ENCODE measurements at regions not wholly inside any gene's neighbourhood (a gene's known extent, or its start where the extent isn't known, plus 50 kb on each side); places are given as distances from the start of the nearest gene placed in this dataset.

DNA sequence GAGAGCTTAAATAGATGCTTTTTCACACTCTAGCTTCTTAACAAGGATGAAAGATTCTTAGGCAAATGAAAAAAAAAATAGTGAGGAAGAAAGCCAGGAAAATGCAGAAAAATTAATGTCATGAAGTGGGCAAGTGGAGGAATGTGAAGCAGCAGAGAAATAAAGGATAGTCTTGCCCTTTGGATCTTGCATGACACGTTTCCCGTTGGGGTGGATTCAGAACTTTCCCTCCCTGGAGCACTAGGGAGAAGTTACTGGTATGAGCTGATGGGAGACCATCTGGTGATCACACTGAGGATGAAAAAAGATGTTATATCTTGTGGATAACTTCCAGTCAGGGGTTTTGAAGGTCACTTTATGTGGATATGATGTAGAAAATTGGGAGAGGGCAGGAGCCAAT is 361.8 kb upstream of the ROPN1 start:
- DNase-seq (ENCODE audit: low read depth, low spot score) = no peak
- no peaks in the 10 kb centered on the region for H3K9me3 ChIP-seq (replicated peaks; ENCODE audit: control insufficient read depth, insufficient read depth, low read length)
- H3K27me3 ChIP-seq (ENCODE audit: control insufficient read depth in 2 of 2, insufficient read depth in 2 of 2, low read length in 2 of 2) = peaks cover 0 to 2% of the 10 kb centered on the region in 2 experiments
- TF ChIP-seq JUN (IDR thresholded peaks at IDR 0.05; ENCODE audit: borderline replicate concordance, insufficient read depth, insufficient read length, low read depth) (no peak), CTCF (IDR thresholded peaks at IDR 0.05; ENCODE audit: extremely low read depth in 1 of 2, insufficient read depth in 1 of 2, low read depth in 1 of 2, low read length in 2 of 2) (no peak), GATA2 (IDR thresholded peaks at IDR 0.05; ENCODE audit: insufficient read depth, insufficient read length, low read depth, low read length) (no peak), POLR2A (IDR thresholded peaks at IDR 0.05; ENCODE audit: low read depth, low read length) (no peak), MYC (IDR thresholded peaks at IDR 0.05; ENCODE audit: low read depth, low read length) (no peak), EZH2 (IDR thresholded peaks at IDR 0.05; ENCODE audit: borderline replicate concordance, low read depth, low read length, severe bottlenecking) (no peak)
- no peak overlapping the region for H3K4me2 ChIP-seq (ENCODE audit: insufficient read depth, low read length)
- dilution Hi-C loops (cut with MboI; ENCODE audit: extremely low pct_ligation_motif_present, low sequenced_read_pairs) = no loop called here
- H3K36me3 ChIP-seq (ENCODE audit: control insufficient read depth in 2 of 2, extremely low read depth in 1 of 2, insufficient read depth in 2 of 2, low read length in 2 of 2) = no peaks in the 10 kb centered on the region
- no peak for FAIRE-seq
- H3K9ac ChIP-seq (replicated peaks; ENCODE audit: extremely low read depth, insufficient read depth, low read length) = no peak overlapping the region
- no peaks in the 10 kb centered on the region for H3K9me1 ChIP-seq (replicated peaks; ENCODE audit: control insufficient read depth, extremely low read depth, insufficient read depth, low read length)
- ChIA-PET CTCF (interaction anchor here (1.0 to 9.7 kb wide), 5 partner anchors 52 to 206 kb away, joined by 3 to 256 read pairs (median 4); no protein-coding TSS in a partner anchor), POLR2A (no interaction called here)
- H3K27ac ChIP-seq (ENCODE audit: insufficient read depth, low read depth, low read length) = no peak overlapping the region
- H4K20me1 ChIP-seq (replicated peaks; ENCODE audit: control insufficient read depth, extremely low read depth, insufficient read depth, low read length) = no peaks in the 10 kb centered on the region
- no peaks in the 10 kb centered on the region for H3K4me1 ChIP-seq (ENCODE audit: control insufficient read depth, extremely low read depth, insufficient read depth, low read length)
- no peak overlapping the region for H2AFZ ChIP-seq (ENCODE audit: low read depth, low read length)
- no TSS peak for BruUV-seq (replicated peaks)
- no peaks in the 10 kb centered on the region for H3K79me2 ChIP-seq (ENCODE audit: control insufficient read depth, insufficient read depth, low read length)
- intact Hi-C loops (cut with micrococcal nuclease) = no loop called here
- H3K4me3 ChIP-seq (replicated peaks in 1 of 3; ENCODE audit: insufficient read depth in 1 of 3, low read depth in 1 of 3, low read length in 3 of 3) = no peak overlapping the region

GRCh38 chr3:124354150-124354549 is 362.2 kb upstream of the ROPN1 start:
- ChIA-PET CTCF (interaction anchor here (1.0 to 9.7 kb wide), 5 partner anchors 53 to 206 kb away, joined by 3 to 256 read pairs (median 3); no protein-coding TSS in a partner anchor), POLR2A (no interaction called here)
- intact Hi-C loops (cut with micrococcal nuclease) (no loop called here), dilution Hi-C loops (cut with MboI; ENCODE audit: extremely low pct_ligation_motif_present, low sequenced_read_pairs) (no loop called here)
- Histone ChIP-seq H3K79me2 (ENCODE audit: control insufficient read depth, insufficient read depth, low read length) (no peaks in the 10 kb centered on the region), H3K4me1 (ENCODE audit: control insufficient read depth, extremely low read depth, insufficient read depth, low read length) (no peaks in the 10 kb centered on the region), H3K27ac (ENCODE audit: insufficient read depth, low read depth, low read length) (no peak overlapping the region), H3K36me3 (ENCODE audit: control insufficient read depth in 2 of 2, extremely low read depth in 1 of 2, insufficient read depth in 2 of 2, low read length in 2 of 2) (no peaks in the 10 kb centered on the region), H3K9me1 (replicated peaks; ENCODE audit: control insufficient read depth, extremely low read depth, insufficient read depth, low read length) (no peaks in the 10 kb centered on the region), H2AFZ (ENCODE audit: low read depth, low read length) (no peak overlapping the region), H3K4me3 (replicated peaks in 1 of 3; ENCODE audit: insufficient read depth in 1 of 3, low read depth in 1 of 3, low read length in 3 of 3) (no peak overlapping the region), H4K20me1 (replicated peaks; ENCODE audit: control insufficient read depth, extremely low read depth, insufficient read depth, low read length) (no peaks in the 10 kb centered on the region), H3K9ac (replicated peaks; ENCODE audit: extremely low read depth, insufficient read depth, low read length) (no peak overlapping the region), H3K9me3 (replicated peaks; ENCODE audit: control insufficient read depth, insufficient read depth, low read length) (no peaks in the 10 kb centered on the region), H3K27me3 (ENCODE audit: control insufficient read depth in 2 of 2, insufficient read depth in 2 of 2, low read length in 2 of 2) (peaks cover 0 to 2% of the 10 kb centered on the region in 2 experiments), H3K4me2 (ENCODE audit: insufficient read depth, low read length) (no peak overlapping the region)
- DNase-seq (ENCODE audit: low read depth, low spot score) = no peak
- TF ChIP-seq FOS (IDR thresholded peaks at IDR 0.05; ENCODE audit: borderline replicate concordance, insufficient read depth, low read length) (no peak), JUN (IDR thresholded peaks at IDR 0.05; ENCODE audit: borderline replicate concordance, insufficient read depth, insufficient read length, low read depth) (no peak), GATA2 (IDR thresholded peaks at IDR 0.05; ENCODE audit: insufficient read depth, insufficient read length, low read depth, low read length) (no peak), CTCF (IDR thresholded peaks at IDR 0.05; ENCODE audit: extremely low read depth in 1 of 2, insufficient read depth in 1 of 2, low read depth in 1 of 2, low read length in 2 of 2) (no peak), POLR2A (IDR thresholded peaks at IDR 0.05; ENCODE audit: low read depth, low read length) (no peak), POLR2AphosphoS5 (IDR thresholded peaks at IDR 0.05; ENCODE audit: insufficient read depth, low read depth, low read length) (no peak), MYC (IDR thresholded peaks at IDR 0.05; ENCODE audit: low read depth, low read length) (no peak)
- TF ChIP-seq, protein P1, sequence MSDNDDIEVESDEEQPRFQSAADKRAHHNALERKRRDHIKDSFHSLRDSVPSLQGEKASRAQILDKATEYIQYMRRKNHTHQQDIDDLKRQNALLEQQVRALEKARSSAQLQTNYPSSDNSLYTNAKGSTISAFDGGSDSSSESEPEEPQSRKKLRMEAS (IDR thresholded peaks at IDR 0.05; ENCODE audit: insufficient read depth, insufficient read length) = no peak
- no peak for FAIRE-seq
- no TSS peak for BruUV-seq (replicated peaks)
